ENCODE measurements at regions not wholly inside any gene's neighbourhood (a gene's known extent, or its start where the extent isn't known, plus 50 kb on each side); places are given as distances from the start of the nearest gene placed in this dataset.

DNA sequence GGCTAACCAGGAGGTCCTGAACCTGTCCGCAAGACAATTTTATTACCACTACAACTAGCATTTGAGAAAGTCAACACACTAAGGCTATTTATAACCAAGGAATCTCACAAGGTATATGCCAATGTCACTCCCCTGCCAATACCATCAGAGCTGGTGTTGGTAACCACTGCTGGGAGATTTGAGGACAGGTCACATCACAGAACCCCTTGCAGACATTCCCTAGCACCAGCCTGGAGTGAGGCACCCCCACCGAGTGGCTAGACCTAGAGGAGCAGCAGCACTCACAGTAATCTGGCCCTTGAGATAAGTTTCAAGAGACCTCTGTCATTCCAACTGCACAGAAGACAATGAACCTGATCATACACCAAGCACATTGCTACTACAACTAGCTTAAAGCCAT, 483.2 kb downstream of the MMUT start:
- TF ChIP-seq CTCF (conservative IDR thresholded peaks at IDR 0.05; ENCODE audit: low read depth, low read length) (no peak), EZH2phosphoT487 (IDR thresholded peaks at IDR 0.05; ENCODE audit: borderline replicate concordance, low read length) (no peak)

Data from PC-3 (cell line).